Gastroesophageal sphincter (tissue), 4 donors: ENCODE measurements at regions not wholly inside any gene's neighbourhood (a gene's known extent, or its start where the extent isn't known, plus 50 kb on each side); places are given as distances from the start of the nearest gene placed in this dataset.
"Not testable (repeated sequence)": the region's sequence is repeated elsewhere in the genome, so short reads cannot be mapped to it uniquely, and the experiment has no call there.

ENCODE experiments used
- ATAC-seq: fragments of 150-250 bp; one replicate; pipeline ENCODE4 v1.9.1; 2016; ENCODE audit warnings: mild to moderate bottlenecking, moderate library complexity
- H3K27ac ChIP-seq, 4 donors: fragments of 200-600 bp; sonication (generic) in 3 of 4; 1 replicate in 3 of 4; 2 replicates in 1 of 4; pipeline ENCODE4 v1.5.1; 2016 to 2019
- H3K27me3 ChIP-seq: fragments of 200-600 bp; sonication (generic); one replicate; pipeline ENCODE4 v1.5.1; 2019
- H3K36me3 ChIP-seq, 2 donors: fragments of 200-600 bp; sonication (generic); one replicate each; pipeline ENCODE4 v1.5.1; 2019; ENCODE audit warnings: control low read depth in 1 of 2
- H3K4me1 ChIP-seq, 3 donors: fragments of 200-600 bp; sonication (generic); 1 replicate in 2 of 3; 2 replicates in 1 of 3; pipeline ENCODE4 v1.5.1; 2016 to 2019; ENCODE audit warnings: control low read depth in 2 of 3
- H3K4me3 ChIP-seq, 2 donors: fragments of 200-600 bp; sonication (generic); one replicate each; pipeline ENCODE4 v1.5.1; 2019; ENCODE audit warnings: mild to moderate bottlenecking in 1 of 2, moderate library complexity in 1 of 2
- H3K9me3 ChIP-seq, 3 donors: fragments of 200-600 bp; sonication (generic); one replicate each; pipeline ENCODE4 v1.5.1; 2017 to 2019; ENCODE audit warnings: control low read depth in 2 of 3
- CTCF ChIP-seq, 4 experiments: fragments of 200-600 bp in 2 of 4; fragments of 450-650 bp in 2 of 4; sonication (generic) in 1 of 4; IDR thresholded peaks; one replicate each; pipeline ENCODE4 v1.5.1; 2017 to 2019; ENCODE audit warnings: antibody characterized with exemption in 4 of 4, mild to moderate bottlenecking in 2 of 4, moderate library complexity in 2 of 4
- EP300 ChIP-seq: sonication (generic); formaldehyde crosslinking; IDR thresholded peaks from one replicate; pipeline ENCODE4 v1.6.1; 2017; ENCODE audit warnings: antibody characterized with exemption, mild to moderate bottlenecking
- POLR2A ChIP-seq, 2 donors: fragments of 450-650 bp; IDR thresholded peaks; one replicate each; pipeline ENCODE4 v1.6.1; 2017; ENCODE audit warnings: antibody characterized with exemption in 2 of 2, mild to moderate bottlenecking in 2 of 2, moderate library complexity in 1 of 2
- POLR2AphosphoS5 ChIP-seq: sonication (generic); formaldehyde crosslinking; IDR thresholded peaks from one replicate; pipeline ENCODE4 v1.6.1; 2017; ENCODE audit warnings: antibody characterized with exemption
- WGBS, 2 donors: methylation state at CpG; one replicate each; pipeline ENCODE4 v1.1.5; 2018; ENCODE audit warnings: low coverage in 1 of 2; 5-methylcytosine and 5-hydroxymethylcytosine counted together
- small RNA-seq, 4 donors: library from RNA; depleted of rRNA; stranded (forward); fragments of <200 nt; gene quantifications; one replicate each; pipeline ENCODE3, GENCODE V24; 2016

- H3K36me3 ChIP-seq, result no peaks in the 10 kb centered on the region
- H3K9me3 ChIP-seq, result no peaks in the 10 kb centered on the region
- H3K4me1 ChIP-seq, result no peaks in the 10 kb centered on the region
- ATAC-seq, result no peak
- 86% methylated on average over 5 of the region's 10 CpGs; no CpG with 5 or more reads in 1 of the 2 donors for WGBS, 2 donors
- TF ChIP-seq POLR2A (IDR thresholded peaks at IDR 0.05), result no peak
- no peak for TF ChIP-seq POLR2AphosphoS5
- TF ChIP-seq CTCF (IDR thresholded peaks at IDR 0.05), result no peak
- TF ChIP-seq EP300, result no peak
- no peak overlapping the region for H3K27ac ChIP-seq
- no peaks in the 10 kb centered on the region for H3K27me3 ChIP-seq
- H3K4me3 ChIP-seq, result no peak overlapping the region
Measured at GRCh38 chrX:142266417-142266816, 61.3 kb upstream of the MAGEC2 start.

DNA sequence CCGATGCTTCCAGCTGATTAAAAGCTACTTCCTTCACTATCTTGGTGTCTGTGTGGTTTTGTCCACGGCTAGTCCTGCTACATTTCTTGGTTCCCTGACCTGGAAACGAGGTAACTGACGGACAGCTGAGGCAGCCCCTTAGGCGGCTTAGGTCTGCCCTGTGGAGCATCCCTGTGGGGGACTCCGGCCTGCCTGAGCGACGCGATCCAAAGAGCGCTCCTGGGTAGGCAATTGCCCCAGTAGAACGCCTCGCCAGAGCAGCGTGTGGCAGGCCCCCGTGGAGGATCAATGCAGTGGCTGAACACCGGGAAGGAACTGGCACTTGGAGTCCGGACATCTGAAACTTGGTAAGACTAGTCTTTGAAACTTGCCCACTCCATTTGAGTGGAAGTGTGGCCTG, 60.5 kb upstream of the MAGEC2 start:
- not testable (repeated sequence) for H3K27me3 ChIP-seq, H3K4me3 ChIP-seq, H3K27ac ChIP-seq, H3K9me3 ChIP-seq, ATAC-seq, H3K36me3 ChIP-seq, H3K4me1 ChIP-seq
- WGBS, 2 donors, result no CpG with 5 or more reads among the region's 16 CpGs

DNA sequence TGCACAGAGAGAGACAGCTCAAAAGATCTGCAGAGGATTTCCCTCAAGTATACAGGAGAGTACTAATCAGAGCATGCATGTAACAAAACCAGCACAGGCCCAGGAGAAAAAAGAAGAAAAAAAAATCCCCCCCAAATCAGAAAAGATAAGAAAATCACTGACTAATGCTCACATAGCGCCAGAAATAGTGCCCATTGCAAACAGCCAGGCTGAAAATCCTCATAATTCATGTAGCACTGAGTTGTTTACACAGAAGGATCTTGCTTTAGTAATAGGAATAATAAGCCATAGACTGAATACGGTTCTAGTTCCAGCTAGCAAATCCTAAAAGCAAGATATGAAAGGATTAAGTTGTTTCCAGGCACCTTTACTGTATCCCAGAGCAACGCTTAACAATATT, 51.8 kb upstream of the MAGEC2 start:
- no peaks in the 10 kb centered on the region for H3K27me3 ChIP-seq
- TF ChIP-seq EP300 (no peak), POLR2A (IDR thresholded peaks at IDR 0.05) (no peak), CTCF (IDR thresholded peaks at IDR 0.05) (no peak), POLR2AphosphoS5 (no peak)
- no peak for ATAC-seq

More for the DNA sequence above, 51.8 kb upstream of the MAGEC2 start:
- Histone ChIP-seq H3K9me3 (no peaks in the 10 kb centered on the region), H3K27ac (no peak overlapping the region), H3K36me3 (no peaks in the 10 kb centered on the region), H3K4me1 (no peaks in the 10 kb centered on the region), H3K4me3 (no peak overlapping the region)
- WGBS, 2 donors, result 17 to 27% methylated on average over 2 to 3 of the region's 3 CpGs

Small RNAs in the stretch of these regions (small RNA-seq; reads per million reads assigned to genes)
- gene RNA5SP516, result 0 reads per million in 4 donors
